ENCODE measurements at regions not wholly inside any gene's neighbourhood (a gene's known extent, or its start where the extent isn't known, plus 50 kb on each side); places are given as distances from the start of the nearest gene placed in this dataset.

DNA sequence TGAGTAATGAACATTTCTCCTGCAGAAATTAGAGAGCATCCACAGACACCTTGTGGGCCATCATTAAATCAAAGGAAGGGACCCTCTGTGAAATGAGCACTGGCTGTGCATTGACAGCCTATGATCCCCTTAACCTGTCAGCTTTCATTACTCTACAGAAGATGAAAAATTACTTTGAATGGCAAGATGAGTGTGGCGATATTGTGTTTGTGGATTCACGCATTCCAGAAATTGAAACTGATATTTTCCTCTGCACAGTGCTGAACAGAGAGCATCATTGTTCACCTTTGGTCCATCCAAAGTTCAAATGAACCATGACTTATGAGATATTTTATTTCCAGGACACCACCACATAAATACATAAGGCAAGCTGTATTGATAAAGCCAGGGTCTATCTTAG is 374.8 kb upstream of the ANXA10 start:
- H3K36me3 ChIP-seq (ENCODE audit: insufficient read depth, low read length), result no peaks in the 10 kb centered on the region
- H3K4me1 ChIP-seq (ENCODE audit: insufficient read depth, low read length, poor library complexity, severe bottlenecking), result no peaks in the 10 kb centered on the region
- H3K4me3 ChIP-seq (ENCODE audit: low read length, poor library complexity, severe bottlenecking), result no peak overlapping the region
- TF ChIP-seq, protein P1, sequence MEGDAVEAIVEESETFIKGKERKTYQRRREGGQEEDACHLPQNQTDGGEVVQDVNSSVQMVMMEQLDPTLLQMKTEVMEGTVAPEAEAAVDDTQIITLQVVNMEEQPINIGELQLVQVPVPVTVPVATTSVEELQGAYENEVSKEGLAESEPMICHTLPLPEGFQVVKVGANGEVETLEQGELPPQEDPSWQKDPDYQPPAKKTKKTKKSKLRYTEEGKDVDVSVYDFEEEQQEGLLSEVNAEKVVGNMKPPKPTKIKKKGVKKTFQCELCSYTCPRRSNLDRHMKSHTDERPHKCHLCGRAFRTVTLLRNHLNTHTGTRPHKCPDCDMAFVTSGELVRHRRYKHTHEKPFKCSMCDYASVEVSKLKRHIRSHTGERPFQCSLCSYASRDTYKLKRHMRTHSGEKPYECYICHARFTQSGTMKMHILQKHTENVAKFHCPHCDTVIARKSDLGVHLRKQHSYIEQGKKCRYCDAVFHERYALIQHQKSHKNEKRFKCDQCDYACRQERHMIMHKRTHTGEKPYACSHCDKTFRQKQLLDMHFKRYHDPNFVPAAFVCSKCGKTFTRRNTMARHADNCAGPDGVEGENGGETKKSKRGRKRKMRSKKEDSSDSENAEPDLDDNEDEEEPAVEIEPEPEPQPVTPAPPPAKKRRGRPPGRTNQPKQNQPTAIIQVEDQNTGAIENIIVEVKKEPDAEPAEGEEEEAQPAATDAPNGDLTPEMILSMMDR (conservative IDR thresholded peaks at IDR 0.05; ENCODE audit: low read length), result no peak
- no peak for TF ChIP-seq EZH2phosphoT487 (IDR thresholded peaks at IDR 0.05; ENCODE audit: borderline replicate concordance)
- H2AFZ ChIP-seq (ENCODE audit: low read length), result no peak overlapping the region
- 0 out of 2 replicates have a peak, but pooled peaks cover 11% of the 10 kb centered on the region for H3K9me2 ChIP-seq (replicated peaks; ENCODE audit: low read depth, low read length)
- no peaks in the 10 kb centered on the region for H4K20me1 ChIP-seq (ENCODE audit: insufficient read depth, low read length, poor library complexity, severe bottlenecking)
- H3F3A ChIP-seq (ENCODE audit: low read depth), result no peaks in the 10 kb centered on the region
- no peaks in the 10 kb centered on the region for H3K9me3 ChIP-seq (ENCODE audit: insufficient read depth, low read depth, low read length)
- H3K27me3 ChIP-seq (ENCODE audit: insufficient read depth, low read length, poor library complexity, severe bottlenecking), result no peaks in the 10 kb centered on the region
- no peak overlapping the region for H3K9ac ChIP-seq (ENCODE audit: low read depth, low read length, poor library complexity, severe bottlenecking)
- no peaks in the 10 kb centered on the region for H3K79me2 ChIP-seq (ENCODE audit: insufficient read depth, low read length)
- no peak overlapping the region for H3K4me2 ChIP-seq (ENCODE audit: low read depth, low read length, poor library complexity, severe bottlenecking)

DNA sequence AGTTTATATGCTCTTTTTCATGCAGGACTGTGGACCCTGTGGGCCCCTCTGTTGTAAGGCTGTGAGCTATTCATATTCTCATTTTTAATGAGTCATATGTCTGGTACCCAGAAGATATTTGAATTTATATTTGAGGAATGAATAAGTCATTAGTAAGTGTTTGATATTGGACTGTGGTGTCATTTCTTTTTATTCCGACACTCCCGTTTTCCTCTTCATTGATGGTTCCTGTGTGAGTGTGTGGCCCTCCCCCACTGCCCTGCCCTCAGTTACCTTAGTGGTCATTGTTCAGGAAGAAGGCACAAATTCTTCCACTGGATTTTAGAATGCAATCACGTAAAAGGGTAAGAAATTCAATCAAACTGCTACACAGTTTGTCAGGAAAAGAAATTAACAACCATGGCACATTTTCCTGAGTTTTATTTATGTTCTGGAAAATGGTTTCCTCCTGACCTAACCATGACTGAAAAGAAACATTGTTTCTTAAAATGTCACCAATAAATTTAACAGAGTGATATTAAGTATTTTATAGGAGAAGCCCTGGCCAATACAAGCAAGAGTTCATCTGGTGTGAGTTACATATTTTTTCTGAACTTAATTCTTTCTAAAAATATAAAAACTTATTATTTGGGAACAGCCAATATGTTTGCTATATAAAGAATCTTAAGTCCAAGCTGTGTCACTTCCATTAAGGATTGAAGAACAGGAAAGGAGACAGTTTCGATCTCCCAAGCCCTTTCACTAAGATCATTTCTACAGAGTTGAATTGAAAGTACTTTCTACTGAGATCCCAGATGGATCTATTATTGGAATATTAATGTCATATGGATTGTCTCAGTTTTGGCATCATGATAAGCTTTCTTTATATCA is 370.5 kb upstream of the ANXA10 start:
- Histone ChIP-seq H3K9me2 (replicated peaks; ENCODE audit: low read depth, low read length) (0 out of 2 replicates have a peak, but pooled peaks cover 2% of the 10 kb centered on the region), H4K20me1 (ENCODE audit: insufficient read depth, low read length, poor library complexity, severe bottlenecking) (no peaks in the 10 kb centered on the region), H2AFZ (ENCODE audit: low read length) (no peak overlapping the region), H3K4me1 (ENCODE audit: insufficient read depth, low read length, poor library complexity, severe bottlenecking) (no peaks in the 10 kb centered on the region), H3K4me3 (ENCODE audit: low read length, poor library complexity, severe bottlenecking) (no peak overlapping the region), H3K9ac (ENCODE audit: low read depth, low read length, poor library complexity, severe bottlenecking) (no peak overlapping the region), H3K27me3 (ENCODE audit: insufficient read depth, low read length, poor library complexity, severe bottlenecking) (no peaks in the 10 kb centered on the region), H3K9me3 (ENCODE audit: insufficient read depth, low read depth, low read length) (no peaks in the 10 kb centered on the region), H3F3A (ENCODE audit: low read depth) (no peaks in the 10 kb centered on the region), H3K4me2 (ENCODE audit: low read depth, low read length, poor library complexity, severe bottlenecking) (no peak overlapping the region), H3K79me2 (ENCODE audit: insufficient read depth, low read length) (no peaks in the 10 kb centered on the region), H3K36me3 (ENCODE audit: insufficient read depth, low read length) (no peaks in the 10 kb centered on the region)
- TF ChIP-seq EZH2phosphoT487 (IDR thresholded peaks at IDR 0.05; ENCODE audit: borderline replicate concordance), result no peak
- TF ChIP-seq, protein P1 (conservative IDR thresholded peaks at IDR 0.05; ENCODE audit: low read length), result no peak

DNA sequence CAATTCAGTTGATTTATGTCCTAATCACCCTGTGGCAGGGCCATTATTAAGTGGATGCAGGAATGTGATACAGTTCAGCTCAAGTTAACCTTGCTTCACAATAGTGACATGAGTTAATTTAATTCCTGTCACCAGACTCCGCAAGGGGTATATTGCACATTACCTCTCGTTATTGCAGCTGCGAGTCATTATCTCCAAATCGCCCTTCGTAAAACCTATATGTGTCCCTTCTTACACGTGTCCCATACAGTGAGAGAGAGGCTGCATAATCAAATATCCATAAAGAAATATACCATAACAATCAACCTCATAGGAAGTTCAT is 369.9 kb upstream of the ANXA10 start:
- no peak overlapping the region for H3K4me2 ChIP-seq (ENCODE audit: low read depth, low read length, poor library complexity, severe bottlenecking)
- H3K9me3 ChIP-seq (ENCODE audit: insufficient read depth, low read depth, low read length), result no peaks in the 10 kb centered on the region
- no peaks in the 10 kb centered on the region for H3K9me2 ChIP-seq (replicated peaks; ENCODE audit: low read depth, low read length)
- H4K20me1 ChIP-seq (ENCODE audit: insufficient read depth, low read length, poor library complexity, severe bottlenecking), result no peaks in the 10 kb centered on the region
- H3F3A ChIP-seq (ENCODE audit: low read depth), result no peaks in the 10 kb centered on the region
- TF ChIP-seq, protein P1 (conservative IDR thresholded peaks at IDR 0.05; ENCODE audit: low read length), result no peak
- no peak for TF ChIP-seq EZH2phosphoT487 (IDR thresholded peaks at IDR 0.05; ENCODE audit: borderline replicate concordance)
- H3K4me1 ChIP-seq (ENCODE audit: insufficient read depth, low read length, poor library complexity, severe bottlenecking), result no peaks in the 10 kb centered on the region
- no peak overlapping the region for H3K9ac ChIP-seq (ENCODE audit: low read depth, low read length, poor library complexity, severe bottlenecking)
- no peaks in the 10 kb centered on the region for H3K79me2 ChIP-seq (ENCODE audit: insufficient read depth, low read length)
- H3K4me3 ChIP-seq (ENCODE audit: low read length, poor library complexity, severe bottlenecking), result no peak overlapping the region
- no peaks in the 10 kb centered on the region for H3K27me3 ChIP-seq (ENCODE audit: insufficient read depth, low read length, poor library complexity, severe bottlenecking)
- no peaks in the 10 kb centered on the region for H3K36me3 ChIP-seq (ENCODE audit: insufficient read depth, low read length)
- H2AFZ ChIP-seq (ENCODE audit: low read length), result no peak overlapping the region
